Liver (tissue), 8 donors: ENCODE measurements at regions not wholly inside any gene's neighbourhood (a gene's known extent, or its start where the extent isn't known, plus 50 kb on each side); places are given as distances from the start of the nearest gene placed in this dataset.

Experiments used
- DNase-seq: peaks from one replicate; pipeline ENCODE4 v3.0.0-alpha.2; 2017; ENCODE audit warnings: low spot score
- H3K27ac ChIP-seq, 2 donors: one replicate each; pipeline ENCODE4 v1.7.0; 2013; ENCODE audit warnings: inconsistent platforms in 2 of 2, low read length in 2 of 2, control low read depth in 1 of 2, low read depth in 1 of 2, mild to moderate bottlenecking in 1 of 2
- H3K27me3 ChIP-seq, 4 donors: one replicate each; pipeline versions ENCODE4 v1.6.1 to v1.7.0; 2013; ENCODE audit warnings: low read length in 3 of 4, inconsistent platforms in 1 of 4, mild to moderate bottlenecking in 1 of 4, moderate library complexity in 1 of 4; ENCODE audit not compliant: control insufficient read depth in 4 of 4, insufficient read depth in 4 of 4
- H3K36me3 ChIP-seq, 4 donors: one replicate each; pipeline versions ENCODE4 v1.6.1 to v1.7.0; 2013; ENCODE audit warnings: low read length in 3 of 4, mild to moderate bottlenecking in 3 of 4, low read depth in 1 of 4, moderate library complexity in 1 of 4; ENCODE audit not compliant: control insufficient read depth in 4 of 4, insufficient read depth in 3 of 4
- H3K4me1 ChIP-seq, 4 donors: one replicate each; pipeline versions ENCODE4 v1.6.1 to v1.7.0; 2013; ENCODE audit warnings: low read length in 3 of 4, mild to moderate bottlenecking in 3 of 4, moderate library complexity in 1 of 4; ENCODE audit not compliant: control insufficient read depth in 4 of 4, insufficient read depth in 4 of 4
- H3K4me3 ChIP-seq, 3 donors: one replicate each; pipeline versions ENCODE4 v1.6.1 to v1.7.0; 2013; ENCODE audit warnings: low read length in 3 of 3, control low read depth in 1 of 3, low read depth in 1 of 3, mild to moderate bottlenecking in 1 of 3
- H3K9ac ChIP-seq, 2 donors: one replicate each; pipeline ENCODE4 v1.7.0; 2013; ENCODE audit warnings: low read length in 2 of 2, mild to moderate bottlenecking in 2 of 2, moderate library complexity in 2 of 2, control low read depth in 1 of 2, low read depth in 1 of 2
- H3K9me3 ChIP-seq, 4 donors: one replicate each; pipeline versions ENCODE4 v1.6.1 to v1.7.0; 2013; ENCODE audit warnings: low read length in 3 of 4; ENCODE audit not compliant: control insufficient read depth in 4 of 4
- EGR1 ChIP-seq, 2 donors: IDR thresholded peaks; 2 replicates each; pipeline ENCODE4 v1.6.1; 2016 to 2018; ENCODE audit warnings: antibody characterized with exemption in 2 of 2, low read depth in 2 of 2
- FOXA1 ChIP-seq: IDR thresholded peaks from 2 replicates; pipeline ENCODE4 v1.6.1; 2016; ENCODE audit warnings: antibody characterized with exemption
- FOXA2 ChIP-seq: IDR thresholded peaks from 2 replicates; pipeline ENCODE4 v1.6.1; 2016; ENCODE audit warnings: antibody characterized with exemption
- GABPA ChIP-seq, 2 donors: IDR thresholded peaks in 1 of 2; conservative IDR thresholded peaks in 1 of 2; 2 replicates each; pipeline ENCODE4 v1.6.1; 2016; ENCODE audit warnings: antibody characterized with exemption in 2 of 2, mild to moderate bottlenecking in 1 of 2, moderate library complexity in 1 of 2
- HNF4A ChIP-seq, 2 donors: conservative IDR thresholded peaks; 2 replicates each; pipeline ENCODE4 v1.6.1; 2016; ENCODE audit warnings: antibody characterized with exemption in 2 of 2, mild to moderate bottlenecking in 2 of 2
- HNF4G ChIP-seq: IDR thresholded peaks from 2 replicates; pipeline ENCODE4 v1.6.1; 2016; ENCODE audit warnings: antibody characterized with exemption
- JUND ChIP-seq, 2 donors: IDR thresholded peaks; 2 replicates each; pipeline ENCODE4 v1.6.1; 2016; ENCODE audit warnings: antibody characterized with exemption in 2 of 2
- NR2F2 ChIP-seq: IDR thresholded peaks from 2 replicates; pipeline ENCODE4 v1.6.1; 2016; ENCODE audit warnings: antibody characterized with exemption
- RAD21 ChIP-seq, 2 donors: IDR thresholded peaks; 2 replicates each; pipeline ENCODE4 v1.6.1; 2016; ENCODE audit warnings: antibody characterized with exemption in 2 of 2, mild to moderate bottlenecking in 2 of 2
- RXRA ChIP-seq, 2 donors: IDR thresholded peaks; 2 replicates each; pipeline ENCODE4 v1.6.1; 2017 to 2018; ENCODE audit warnings: antibody characterized with exemption in 2 of 2, mild to moderate bottlenecking in 1 of 2
- SP1 ChIP-seq: IDR thresholded peaks from 2 replicates; pipeline ENCODE4 v1.6.1; 2018; ENCODE audit warnings: antibody characterized with exemption, mild to moderate bottlenecking
- TAF1 ChIP-seq: conservative IDR thresholded peaks from 2 replicates; pipeline ENCODE4 v1.6.1; 2016; ENCODE audit warnings: antibody characterized with exemption, mild to moderate bottlenecking
- YY1 ChIP-seq: IDR thresholded peaks from 2 replicates; pipeline ENCODE4 v1.6.1; 2016; ENCODE audit warnings: antibody characterized with exemption, mild to moderate bottlenecking
- WGBS: extraction: QIAGEN DNeasy Blood & Tissue Kit; methylation state at CpG from one replicate; pipeline ENCODE4 v1.1.7; 2013; 5-methylcytosine and 5-hydroxymethylcytosine counted together
- TF ChIP-seq, protein P1 (sequence below): fragments of 150-350 bp; IDR thresholded peaks from 2 replicates; pipeline ENCODE4 v1.5.1; 2017; ENCODE audit warnings: improper control_type of control experiment, low read depth, low read length; ENCODE audit not compliant: missing input control
- TF ChIP-seq, protein P2 (sequence below): IDR thresholded peaks from 2 replicates; pipeline ENCODE4 v1.6.1; 2016; ENCODE audit warnings: antibody characterized with exemption
- TF ChIP-seq, protein P3 (sequence below): IDR thresholded peaks from 2 replicates; pipeline ENCODE4 v1.6.1; 2016; ENCODE audit warnings: antibody characterized with exemption
- TF ChIP-seq, protein P4 (sequence below): IDR thresholded peaks from 2 replicates; pipeline ENCODE4 v1.6.1; 2016; ENCODE audit warnings: antibody characterized with exemption
- TF ChIP-seq, protein P5 (sequence below): IDR thresholded peaks from 2 replicates; pipeline ENCODE4 v1.6.1; 2016; ENCODE audit warnings: antibody characterized with exemption, mild to moderate bottlenecking
- donor health status: healthy.
- donor health status: healthy.
- donor health status: healthy.
- donor health status: healthy.
- donor health status: healthy.

DNA sequence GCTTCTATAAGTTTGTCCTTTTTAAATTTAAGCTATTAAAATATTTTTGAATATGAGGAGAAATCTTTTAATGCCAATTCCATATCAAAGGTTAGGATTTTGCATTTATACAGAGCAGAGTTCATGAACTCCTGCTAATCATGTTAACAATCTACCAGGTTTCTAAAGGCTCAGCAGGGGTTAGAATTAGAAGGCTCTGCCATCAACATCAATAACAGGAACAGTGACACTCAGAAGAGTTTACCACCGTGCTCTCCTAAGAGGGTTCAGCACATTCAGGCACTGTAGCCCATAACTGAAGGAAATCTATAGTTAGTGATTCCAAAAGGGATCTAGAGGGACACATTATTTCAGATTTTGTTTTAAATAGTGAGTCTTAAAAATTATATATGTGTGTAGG lies 100.1 kb downstream of the HOXA1 start:
- no peak for TF ChIP-seq JUND (IDR thresholded peaks at IDR 0.05)
- no peak for TF ChIP-seq HNF4G
- TF ChIP-seq FOXA2 = no peak
- H3K27me3 ChIP-seq = peaks cover 0 to 2% (median 0%) of the 10 kb centered on the region in 4 donors
- peaks cover 0 to 10% (median 3%) of the 10 kb centered on the region in 4 donors for H3K9me3 ChIP-seq
- no peak overlapping the region for H3K27ac ChIP-seq
- no peak overlapping the region for H3K9ac ChIP-seq
- no peaks in the 10 kb centered on the region for H3K4me1 ChIP-seq
- 49% methylated on average over 1 of the region's 1 CpG for WGBS
- no peak for DNase-seq
- H3K4me3 ChIP-seq = no peak overlapping the region
- H3K36me3 ChIP-seq = no peaks in the 10 kb centered on the region

DNA sequence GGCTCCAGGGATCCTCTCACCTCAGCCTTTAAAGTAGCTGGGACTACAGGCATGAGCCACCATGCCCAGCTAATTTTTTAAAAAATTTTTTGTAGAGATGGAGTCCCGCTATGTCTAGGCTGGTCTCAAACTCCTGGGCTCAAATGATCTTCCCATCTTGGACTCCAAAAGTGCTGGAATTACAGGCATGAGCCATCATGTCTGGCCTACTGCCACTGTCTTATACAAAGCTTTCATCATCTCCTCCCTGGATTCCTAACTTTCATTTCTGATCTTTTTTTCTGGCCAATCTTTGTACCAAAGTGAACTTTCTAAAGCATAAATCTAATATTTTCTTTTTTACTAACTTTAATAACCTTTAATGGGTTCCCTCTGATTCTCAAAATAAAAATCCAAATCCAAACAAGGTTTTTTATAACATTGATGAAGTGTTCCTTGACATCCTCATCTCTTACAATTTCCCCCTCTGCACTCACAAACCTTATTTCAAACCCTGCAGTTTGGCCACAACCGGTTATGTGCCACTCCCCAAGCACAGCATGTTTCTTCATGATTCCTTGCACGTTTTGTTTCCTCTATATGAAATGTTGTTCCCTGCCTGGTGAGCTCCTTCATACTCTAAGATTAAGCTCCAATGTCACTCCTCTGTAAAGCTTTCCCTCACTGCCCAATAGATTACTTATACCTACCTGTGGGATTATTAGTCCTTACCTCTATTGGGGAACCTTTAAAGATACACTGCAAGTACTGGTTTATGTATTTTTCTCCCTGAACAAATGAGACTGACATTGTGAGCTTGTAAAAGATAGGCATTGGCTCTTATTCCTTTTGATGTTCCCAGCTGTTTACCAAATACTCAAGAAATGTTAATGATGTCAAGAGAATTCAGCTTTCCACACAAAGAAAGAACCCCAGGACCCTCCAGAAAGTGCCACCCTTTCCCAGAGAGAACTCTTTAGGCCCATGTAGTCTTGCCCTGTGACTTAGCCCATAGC lies 101.7 kb downstream of the HOXA1 start:
- H3K27ac ChIP-seq = no peak overlapping the region
- no peaks in the 10 kb centered on the region for H3K36me3 ChIP-seq
- no peak for DNase-seq
- WGBS = 72% methylated on average over 3 of the region's 3 CpGs
- H3K27me3 ChIP-seq = peaks cover 0 to 4% (median 0%) of the 10 kb centered on the region in 4 donors
- H3K9ac ChIP-seq = no peak overlapping the region
- H3K4me3 ChIP-seq = no peak overlapping the region
- peaks cover 0 to 10% (median 3%) of the 10 kb centered on the region in 4 donors for H3K9me3 ChIP-seq
- H3K4me1 ChIP-seq = no peaks in the 10 kb centered on the region
- TF ChIP-seq, protein P1, sequence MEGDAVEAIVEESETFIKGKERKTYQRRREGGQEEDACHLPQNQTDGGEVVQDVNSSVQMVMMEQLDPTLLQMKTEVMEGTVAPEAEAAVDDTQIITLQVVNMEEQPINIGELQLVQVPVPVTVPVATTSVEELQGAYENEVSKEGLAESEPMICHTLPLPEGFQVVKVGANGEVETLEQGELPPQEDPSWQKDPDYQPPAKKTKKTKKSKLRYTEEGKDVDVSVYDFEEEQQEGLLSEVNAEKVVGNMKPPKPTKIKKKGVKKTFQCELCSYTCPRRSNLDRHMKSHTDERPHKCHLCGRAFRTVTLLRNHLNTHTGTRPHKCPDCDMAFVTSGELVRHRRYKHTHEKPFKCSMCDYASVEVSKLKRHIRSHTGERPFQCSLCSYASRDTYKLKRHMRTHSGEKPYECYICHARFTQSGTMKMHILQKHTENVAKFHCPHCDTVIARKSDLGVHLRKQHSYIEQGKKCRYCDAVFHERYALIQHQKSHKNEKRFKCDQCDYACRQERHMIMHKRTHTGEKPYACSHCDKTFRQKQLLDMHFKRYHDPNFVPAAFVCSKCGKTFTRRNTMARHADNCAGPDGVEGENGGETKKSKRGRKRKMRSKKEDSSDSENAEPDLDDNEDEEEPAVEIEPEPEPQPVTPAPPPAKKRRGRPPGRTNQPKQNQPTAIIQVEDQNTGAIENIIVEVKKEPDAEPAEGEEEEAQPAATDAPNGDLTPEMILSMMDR = no peak
- TF ChIP-seq RAD21 (IDR thresholded peaks at IDR 0.05) (no peak), EGR1 (IDR thresholded peaks at IDR 0.05; ENCODE audit: low read depth in 2 of 2) (no peak), TAF1 (no peak), JUND (IDR thresholded peaks at IDR 0.05) (no peak), HNF4G (no peak), FOXA2 (no peak), SP1 (no peak)
- TF ChIP-seq, protein P2, sequence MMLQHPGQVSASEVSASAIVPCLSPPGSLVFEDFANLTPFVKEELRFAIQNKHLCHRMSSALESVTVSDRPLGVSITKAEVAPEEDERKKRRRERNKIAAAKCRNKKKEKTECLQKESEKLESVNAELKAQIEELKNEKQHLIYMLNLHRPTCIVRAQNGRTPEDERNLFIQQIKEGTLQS = no peak

DNA sequence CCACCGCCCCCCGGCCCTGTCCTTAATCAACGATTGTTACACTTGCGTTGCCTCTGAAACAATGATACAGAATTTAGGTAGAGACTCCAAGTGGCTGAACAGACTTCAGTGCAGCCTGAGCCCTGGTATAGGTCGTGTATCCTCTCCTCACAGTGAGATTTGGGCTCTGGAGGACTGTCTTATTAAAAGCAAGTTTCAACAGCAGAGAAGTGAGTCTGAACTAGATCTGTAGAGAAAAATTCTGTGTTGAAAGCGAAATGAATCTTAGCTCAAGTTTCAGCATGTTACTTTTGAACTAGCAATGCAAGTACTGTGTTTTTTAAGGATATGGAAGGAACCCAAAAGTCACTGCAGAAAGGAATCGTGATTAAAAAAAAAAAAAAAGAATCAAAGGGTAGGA lies 103.1 kb downstream of the HOXA1 start:
- no peaks in the 10 kb centered on the region for H3K4me1 ChIP-seq
- no peak overlapping the region for H3K27ac ChIP-seq
- H3K9me3 ChIP-seq = peaks cover 0 to 4% (median under 1%) of the 10 kb centered on the region in 4 donors
- DNase-seq = no peak
- no peaks in the 10 kb centered on the region for H3K36me3 ChIP-seq
- WGBS = 88% methylated on average over 7 of the region's 7 CpGs
- no peak overlapping the region for H3K9ac ChIP-seq
- H3K27me3 ChIP-seq = peaks cover 0 to 4% (median 0%) of the 10 kb centered on the region in 4 donors
- H3K4me3 ChIP-seq = no peak overlapping the region
- TF ChIP-seq NR2F2 (no peak), FOXA1 (no peak), SP1 (no peak), HNF4A (conservative IDR thresholded peaks at IDR 0.05) (no peak), RXRA (IDR thresholded peaks at IDR 0.05) (no peak), HNF4G (no peak), JUND (IDR thresholded peaks at IDR 0.05) (no peak), FOXA2 (no peak), YY1 (no peak), GABPA (IDR thresholded peaks at IDR 0.05 in 1 of 2, conservative IDR thresholded peaks at IDR 0.05 in 1 of 2) (no peak), EGR1 (IDR thresholded peaks at IDR 0.05; ENCODE audit: low read depth in 2 of 2) (no peak)
- TF ChIP-seq, protein P3, sequence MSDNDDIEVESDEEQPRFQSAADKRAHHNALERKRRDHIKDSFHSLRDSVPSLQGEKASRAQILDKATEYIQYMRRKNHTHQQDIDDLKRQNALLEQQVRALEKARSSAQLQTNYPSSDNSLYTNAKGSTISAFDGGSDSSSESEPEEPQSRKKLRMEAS = no peak
- TF ChIP-seq, protein P4, sequence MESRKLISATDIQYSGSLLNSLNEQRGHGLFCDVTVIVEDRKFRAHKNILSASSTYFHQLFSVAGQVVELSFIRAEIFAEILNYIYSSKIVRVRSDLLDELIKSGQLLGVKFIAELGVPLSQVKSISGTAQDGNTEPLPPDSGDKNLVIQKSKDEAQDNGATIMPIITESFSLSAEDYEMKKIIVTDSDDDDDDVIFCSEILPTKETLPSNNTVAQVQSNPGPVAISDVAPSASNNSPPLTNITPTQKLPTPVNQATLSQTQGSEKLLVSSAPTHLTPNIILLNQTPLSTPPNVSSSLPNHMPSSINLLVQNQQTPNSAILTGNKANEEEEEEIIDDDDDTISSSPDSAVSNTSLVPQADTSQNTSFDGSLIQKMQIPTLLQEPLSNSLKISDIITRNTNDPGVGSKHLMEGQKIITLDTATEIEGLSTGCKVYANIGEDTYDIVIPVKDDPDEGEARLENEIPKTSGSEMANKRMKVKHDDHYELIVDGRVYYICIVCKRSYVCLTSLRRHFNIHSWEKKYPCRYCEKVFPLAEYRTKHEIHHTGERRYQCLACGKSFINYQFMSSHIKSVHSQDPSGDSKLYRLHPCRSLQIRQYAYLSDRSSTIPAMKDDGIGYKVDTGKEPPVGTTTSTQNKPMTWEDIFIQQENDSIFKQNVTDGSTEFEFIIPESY = no peak
- TF ChIP-seq, protein P5, sequence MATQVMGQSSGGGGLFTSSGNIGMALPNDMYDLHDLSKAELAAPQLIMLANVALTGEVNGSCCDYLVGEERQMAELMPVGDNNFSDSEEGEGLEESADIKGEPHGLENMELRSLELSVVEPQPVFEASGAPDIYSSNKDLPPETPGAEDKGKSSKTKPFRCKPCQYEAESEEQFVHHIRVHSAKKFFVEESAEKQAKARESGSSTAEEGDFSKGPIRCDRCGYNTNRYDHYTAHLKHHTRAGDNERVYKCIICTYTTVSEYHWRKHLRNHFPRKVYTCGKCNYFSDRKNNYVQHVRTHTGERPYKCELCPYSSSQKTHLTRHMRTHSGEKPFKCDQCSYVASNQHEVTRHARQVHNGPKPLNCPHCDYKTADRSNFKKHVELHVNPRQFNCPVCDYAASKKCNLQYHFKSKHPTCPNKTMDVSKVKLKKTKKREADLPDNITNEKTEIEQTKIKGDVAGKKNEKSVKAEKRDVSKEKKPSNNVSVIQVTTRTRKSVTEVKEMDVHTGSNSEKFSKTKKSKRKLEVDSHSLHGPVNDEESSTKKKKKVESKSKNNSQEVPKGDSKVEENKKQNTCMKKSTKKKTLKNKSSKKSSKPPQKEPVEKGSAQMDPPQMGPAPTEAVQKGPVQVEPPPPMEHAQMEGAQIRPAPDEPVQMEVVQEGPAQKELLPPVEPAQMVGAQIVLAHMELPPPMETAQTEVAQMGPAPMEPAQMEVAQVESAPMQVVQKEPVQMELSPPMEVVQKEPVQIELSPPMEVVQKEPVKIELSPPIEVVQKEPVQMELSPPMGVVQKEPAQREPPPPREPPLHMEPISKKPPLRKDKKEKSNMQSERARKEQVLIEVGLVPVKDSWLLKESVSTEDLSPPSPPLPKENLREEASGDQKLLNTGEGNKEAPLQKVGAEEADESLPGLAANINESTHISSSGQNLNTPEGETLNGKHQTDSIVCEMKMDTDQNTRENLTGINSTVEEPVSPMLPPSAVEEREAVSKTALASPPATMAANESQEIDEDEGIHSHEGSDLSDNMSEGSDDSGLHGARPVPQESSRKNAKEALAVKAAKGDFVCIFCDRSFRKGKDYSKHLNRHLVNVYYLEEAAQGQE = no peak
